ENCODE measurements at regions not wholly inside any gene's neighbourhood (a gene's known extent, or its start where the extent isn't known, plus 50 kb on each side); places are given as distances from the start of the nearest gene placed in this dataset.

GRCh38 chr7:120218712-120219111 is 54.3 kb upstream of the KCND2 start:
- Histone ChIP-seq H3K27ac (no peak overlapping the region), H3K36me3 (no peaks in the 10 kb centered on the region), H3K4me3 (no peak overlapping the region), H3K27me3 (no peaks in the 10 kb centered on the region), H3K9me3 (no peaks in the 10 kb centered on the region), H3K4me1 (no peaks in the 10 kb centered on the region)
- TF ChIP-seq EP300 (IDR thresholded peaks at IDR 0.05) (no peak), POLR2A (IDR thresholded peaks at IDR 0.05) (no peak), POLR2AphosphoS5 (IDR thresholded peaks at IDR 0.05) (no peak), CTCF (IDR thresholded peaks at IDR 0.05) (no peak)
- DNase-seq (ENCODE audit: low spot score in 2 of 2) = no peak

GRCh38 chr7:120221666-120222065 is 51.3 kb upstream of the KCND2 start:
- Histone ChIP-seq H3K4me3 (no peak overlapping the region), H3K36me3 (no peaks in the 10 kb centered on the region), H3K27ac (no peak overlapping the region), H3K9me3 (no peaks in the 10 kb centered on the region), H3K4me1 (no peaks in the 10 kb centered on the region), H3K27me3 (no peaks in the 10 kb centered on the region)
- TF ChIP-seq POLR2A (IDR thresholded peaks at IDR 0.05) = no peak
- TF ChIP-seq CTCF (IDR thresholded peaks at IDR 0.05) = no peak
- DNase-seq (ENCODE audit: low spot score in 2 of 2) = no peak
